ENCODE measurements at regions not wholly inside any gene's neighbourhood (a gene's known extent, or its start where the extent isn't known, plus 50 kb on each side); places are given as distances from the start of the nearest gene placed in this dataset.

DNA sequence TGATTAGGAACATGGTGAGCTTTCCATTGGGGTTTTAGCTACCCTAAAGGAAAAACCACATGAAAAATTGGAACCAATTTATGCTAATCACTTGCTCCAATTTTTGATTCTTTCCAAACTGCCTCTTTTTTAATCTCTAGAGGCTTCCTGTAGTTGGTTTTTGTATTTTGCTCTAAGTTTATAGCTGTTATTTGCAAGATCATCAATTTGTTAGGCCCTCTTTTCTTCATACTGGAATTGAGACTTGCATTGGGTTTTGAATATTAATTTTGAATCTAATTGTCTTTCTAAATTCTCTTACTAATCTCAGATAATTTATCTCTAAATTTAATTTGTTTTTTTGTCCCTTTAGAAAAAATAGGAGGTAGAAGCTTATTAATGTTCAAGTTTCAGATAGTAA lies 713.3 kb downstream of the REEP3 start:
- H3K9me3 ChIP-seq = no peaks in the 10 kb centered on the region
- H3K4me1 ChIP-seq = no peaks in the 10 kb centered on the region
- no peak overlapping the region for H3K4me3 ChIP-seq
- H3K27me3 ChIP-seq = no peaks in the 10 kb centered on the region
- H3K36me3 ChIP-seq = no peaks in the 10 kb centered on the region
- no peak for DNase-seq
- TF ChIP-seq POLR2A (IDR thresholded peaks at IDR 0.05) = no peak
- no peak for TF ChIP-seq CTCF (IDR thresholded peaks at IDR 0.05)
- H3K27ac ChIP-seq = no peak overlapping the region

- Histone ChIP-seq H3K36me3 (no peaks in the 10 kb centered on the region), H3K4me3 (no peak overlapping the region), H3K4me1 (no peaks in the 10 kb centered on the region), H3K27ac (no peak overlapping the region), H3K9me3 (no peaks in the 10 kb centered on the region), H3K27me3 (no peaks in the 10 kb centered on the region)
- no peak for TF ChIP-seq CTCF (IDR thresholded peaks at IDR 0.05)
- no peak for TF ChIP-seq POLR2A (IDR thresholded peaks at IDR 0.05)
- DNase-seq = no peak
Observed at GRCh38 chr10:64257704-64258103, 736.5 kb downstream of the REEP3 start.

- Histone ChIP-seq H3K4me1 (no peaks in the 10 kb centered on the region), H3K36me3 (no peaks in the 10 kb centered on the region), H3K27ac (no peak overlapping the region), H3K4me3 (no peak overlapping the region), H3K9me3 (no peaks in the 10 kb centered on the region), H3K27me3 (no peaks in the 10 kb centered on the region)
- TF ChIP-seq POLR2A (IDR thresholded peaks at IDR 0.05) (no peak), CTCF (IDR thresholded peaks at IDR 0.05) (no peak)
- DNase-seq = no peak
Observed at GRCh38 chr10:64261092-64261491, 739.9 kb downstream of the REEP3 start.

DNA sequence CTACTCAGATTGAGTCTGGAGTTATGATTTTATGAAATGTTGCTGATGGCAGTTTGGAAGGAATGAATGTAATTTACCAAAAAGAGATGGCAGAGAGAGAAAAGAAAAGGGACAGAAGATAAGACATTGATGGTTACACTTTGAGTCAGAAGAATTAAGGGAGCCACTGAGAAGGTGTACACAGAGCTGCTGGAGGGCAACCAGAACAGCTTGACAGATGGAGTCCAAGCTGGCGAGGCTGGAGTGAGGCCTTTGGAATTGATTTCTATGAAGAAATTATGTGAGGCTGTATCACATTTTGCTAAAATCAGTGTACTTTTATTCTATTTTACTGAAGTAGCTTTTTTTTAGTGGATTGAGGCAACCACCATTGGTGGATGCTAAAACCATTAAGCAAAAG lies 740.5 kb downstream of the REEP3 start:
- no peak overlapping the region for H3K4me3 ChIP-seq
- no peak overlapping the region for H3K27ac ChIP-seq
- H3K4me1 ChIP-seq = no peaks in the 10 kb centered on the region
- TF ChIP-seq POLR2A (IDR thresholded peaks at IDR 0.05) (no peak), CTCF (IDR thresholded peaks at IDR 0.05) (no peak)
- no peaks in the 10 kb centered on the region for H3K36me3 ChIP-seq
- DNase-seq = no peak
- H3K27me3 ChIP-seq = no peaks in the 10 kb centered on the region
- no peaks in the 10 kb centered on the region for H3K9me3 ChIP-seq

DNA sequence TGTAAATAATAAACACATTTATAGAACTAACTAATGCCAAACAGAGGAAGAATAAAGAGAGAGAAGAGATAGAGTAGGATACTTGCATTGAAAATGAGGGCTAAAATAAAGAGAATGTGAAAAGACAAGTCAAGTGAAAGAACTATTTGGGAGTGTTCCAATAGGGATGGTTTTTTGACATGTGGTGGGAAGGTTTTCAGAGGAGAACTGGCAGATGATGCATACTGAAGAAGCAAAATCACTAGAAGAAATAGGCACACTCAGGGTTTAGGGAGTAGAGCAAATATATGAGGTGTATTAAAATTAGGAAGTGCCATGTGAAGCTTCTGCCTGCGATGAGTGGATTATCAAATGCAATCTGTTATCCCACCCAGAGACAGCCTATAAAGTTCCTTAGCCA lies 744.8 kb downstream of the REEP3 start:
- TF ChIP-seq POLR2A (IDR thresholded peaks at IDR 0.05) (no peak), CTCF (IDR thresholded peaks at IDR 0.05) (no peak)
- no peaks in the 10 kb centered on the region for H3K36me3 ChIP-seq
- no peaks in the 10 kb centered on the region for H3K27me3 ChIP-seq
- H3K9me3 ChIP-seq = no peaks in the 10 kb centered on the region
- H3K27ac ChIP-seq = no peak overlapping the region
- no peaks in the 10 kb centered on the region for H3K4me1 ChIP-seq
- no peak for DNase-seq
- H3K4me3 ChIP-seq = no peak overlapping the region

DNA sequence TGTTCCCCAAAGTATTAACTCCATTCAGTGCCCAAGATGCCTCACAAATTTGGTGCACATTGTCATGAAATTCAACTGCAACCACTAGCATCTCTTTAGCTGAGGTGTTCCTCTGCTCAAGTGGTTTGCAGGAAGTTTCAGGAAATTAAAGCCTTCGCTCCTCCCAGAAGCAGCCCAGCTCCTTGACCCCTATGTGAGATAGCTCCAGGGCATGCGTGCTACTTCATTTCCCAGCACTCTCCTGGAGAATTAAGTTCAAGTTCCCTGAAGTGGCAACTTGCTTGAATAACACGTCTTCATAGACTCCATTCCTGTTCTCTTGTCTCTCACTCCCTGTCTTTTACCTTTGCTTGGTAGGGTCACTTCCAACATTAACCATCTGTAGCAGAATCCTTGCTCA lies 750.3 kb downstream of the REEP3 start:
- no peak for DNase-seq
- Histone ChIP-seq H3K36me3 (no peaks in the 10 kb centered on the region), H3K9me3 (no peaks in the 10 kb centered on the region), H3K27me3 (no peaks in the 10 kb centered on the region), H3K4me3 (no peak overlapping the region), H3K27ac (no peak overlapping the region), H3K4me1 (no peaks in the 10 kb centered on the region)
- no peak for TF ChIP-seq POLR2A (IDR thresholded peaks at IDR 0.05)
- no peak for TF ChIP-seq CTCF (IDR thresholded peaks at IDR 0.05)

Measured in Peyer's patch (tissue), 4 donors.